DMS53 treated with DMSO at 0.1 percent for 48 hours (cell line): ENCODE measurements at regions not wholly inside any gene's neighbourhood (a gene's known extent, or its start where the extent isn't known, plus 50 kb on each side); places are given as distances from the start of the nearest gene placed in this dataset.

Experiments used
- DNase-seq: peaks from one replicate; lab custom pipeline; 2025; ENCODE audit not compliant: unreplicated experiment; lab: John Stamatoyannopoulos, UW

- no peak for DNase-seq
These were observed 319.2 kb downstream of the MN1 start for GRCh38 chr22:27482402-27482801.

DNA sequence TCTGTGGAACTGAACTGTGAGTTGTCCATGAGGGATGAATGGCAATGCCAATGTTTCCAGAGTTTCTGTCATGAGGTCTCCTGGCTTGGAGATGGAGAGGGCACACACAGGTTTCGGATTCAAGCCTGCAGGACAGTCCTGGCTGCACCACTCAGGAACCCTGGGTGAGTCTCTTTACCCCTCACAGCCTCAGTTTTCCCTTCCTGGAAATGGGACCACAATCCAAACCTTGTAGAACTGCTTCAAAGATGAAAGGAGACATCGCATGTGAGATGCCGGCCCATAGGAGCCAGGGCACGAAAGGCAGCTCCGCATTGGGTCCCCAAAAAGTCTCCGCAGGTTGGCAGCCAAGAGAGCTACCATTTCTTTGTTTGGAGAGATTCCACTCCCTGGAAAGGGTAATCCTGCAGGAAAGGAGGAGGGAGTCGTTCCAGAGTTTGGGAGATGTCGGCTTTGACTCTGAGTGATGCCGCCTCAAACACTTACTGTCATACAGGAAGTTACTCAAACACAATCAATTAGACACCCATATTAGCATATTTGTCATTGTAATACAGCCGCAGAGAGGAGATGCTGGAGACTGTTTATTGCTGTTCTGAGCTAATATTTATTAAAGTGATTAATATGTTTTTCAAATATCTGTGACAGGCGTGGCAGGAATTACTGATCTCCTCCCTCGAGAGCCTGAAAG lies 318.3 kb downstream of the MN1 start:
- no peak for DNase-seq

DNA sequence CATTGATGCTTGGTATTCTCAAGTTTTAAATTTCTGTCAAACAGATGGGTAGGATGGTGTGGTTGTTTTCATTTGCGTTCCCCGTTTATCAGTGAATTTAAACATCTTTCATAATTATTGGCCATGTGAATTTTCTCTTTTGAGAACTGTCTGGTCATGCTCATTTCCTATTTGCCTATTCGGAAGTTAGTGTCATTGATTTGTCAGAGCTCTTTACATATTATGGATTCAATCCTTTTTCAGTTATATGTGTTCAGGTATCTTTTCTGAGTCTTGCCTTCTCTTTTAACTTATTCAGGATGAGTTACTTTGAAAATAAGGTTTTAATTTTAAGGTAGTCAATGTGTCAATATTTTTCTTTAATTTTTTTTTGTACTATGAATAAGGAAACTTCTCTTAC lies 315.7 kb downstream of the MN1 start:
- no peak for DNase-seq

GRCh38 chr22:27487600-27488452 lies 313.7 kb downstream of the MN1 start:
- DNase-seq: no peak

DNA sequence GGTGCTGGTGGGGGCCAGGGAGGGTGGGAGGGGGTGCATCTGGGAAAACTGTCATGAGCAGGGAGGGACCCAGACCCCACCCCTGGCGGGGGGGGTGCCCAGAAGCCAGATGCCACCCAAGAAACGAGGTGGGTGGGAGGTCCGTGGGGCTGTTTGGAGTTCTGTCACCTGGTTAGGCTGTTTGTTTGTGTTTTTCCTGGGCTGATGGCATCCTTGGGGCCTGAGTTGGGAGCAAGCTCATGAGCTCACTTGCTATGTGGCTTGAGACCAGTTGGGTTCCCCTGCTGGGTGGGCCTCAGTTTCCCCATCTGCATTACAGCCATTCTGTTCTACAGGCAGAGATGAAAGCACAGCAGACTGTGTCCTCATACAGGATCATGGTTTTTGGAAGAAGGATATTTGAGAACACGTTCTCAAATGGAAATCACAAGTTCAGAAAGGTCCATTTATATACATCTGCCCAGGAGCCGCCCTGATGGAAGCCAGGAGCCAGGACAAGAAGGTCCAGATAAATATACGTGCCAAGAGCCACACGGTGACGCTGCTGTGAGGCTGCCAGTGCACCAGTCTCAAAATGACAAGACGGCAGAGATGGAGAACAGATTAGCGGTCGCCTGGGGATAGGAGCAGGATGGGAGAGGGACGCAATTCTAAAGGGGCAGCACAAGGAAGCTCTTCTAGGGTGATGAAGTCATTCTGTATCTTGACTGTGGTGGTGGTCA lies 312.9 kb downstream of the MN1 start:
- DNase-seq: no peak

- no peak for DNase-seq
These were observed 312.3 kb downstream of the MN1 start for GRCh38 chr22:27489178-27489675.

DNA sequence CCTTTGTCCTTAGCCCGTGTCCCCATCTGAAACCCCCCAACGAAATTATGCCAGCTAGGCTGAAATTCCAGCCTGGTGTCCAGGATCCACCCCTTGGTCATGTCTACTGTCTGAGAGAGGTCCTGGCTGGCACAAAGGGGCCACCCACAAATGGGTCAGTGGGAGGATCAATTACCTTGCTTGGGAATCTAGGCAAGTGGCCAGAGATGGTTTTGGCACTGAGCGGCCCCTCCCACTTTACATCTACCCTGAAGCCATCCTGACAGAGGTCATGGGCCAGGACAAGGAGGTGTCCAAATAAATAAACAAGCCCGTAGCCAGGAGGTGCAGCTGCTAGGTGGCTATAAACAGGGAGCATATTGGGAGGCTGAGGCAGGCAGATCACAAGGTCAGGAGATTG lies 311.5 kb downstream of the MN1 start:
- DNase-seq: no peak

- no peak for DNase-seq
These were observed 309.7 kb downstream of the MN1 start for GRCh38 chr22:27491888-27492287.

GRCh38 chr22:27492566-27493201 lies 308.9 kb downstream of the MN1 start:
- no peak for DNase-seq

GRCh38 chr22:27493796-27494195 lies 307.8 kb downstream of the MN1 start:
- DNase-seq: no peak

GRCh38 chr22:27494785-27495184 lies 306.8 kb downstream of the MN1 start:
- DNase-seq: no peak

- no peak for DNase-seq
These were observed 306.2 kb downstream of the MN1 start for GRCh38 chr22:27495325-27495724.

- no peak for DNase-seq
These were observed 302.4 kb downstream of the MN1 start for GRCh38 chr22:27499121-27499520.

- no peak for DNase-seq
These were observed 300.2 kb downstream of the MN1 start for GRCh38 chr22:27501191-27501936.

GRCh38 chr22:27502327-27502726 lies 299.2 kb downstream of the MN1 start:
- DNase-seq: no peak

- DNase-seq: no peak
These were observed 296.9 kb downstream of the MN1 start for GRCh38 chr22:27504360-27505253.

- no peak for DNase-seq
These were observed 294.4 kb downstream of the MN1 start for GRCh38 chr22:27507111-27507611.

- no peak for DNase-seq
These were observed 293.5 kb downstream of the MN1 start for GRCh38 chr22:27507935-27508526.
